Esophagus muscularis mucosa (tissue), 4 donors: ENCODE measurements at regions not wholly inside any gene's neighbourhood (a gene's known extent, or its start where the extent isn't known, plus 50 kb on each side); places are given as distances from the start of the nearest gene placed in this dataset.

Source experiments
- EP300 ChIP-seq: sonication (generic); formaldehyde crosslinking; IDR thresholded peaks from one replicate; pipeline ENCODE4 v1.6.1; 2017; ENCODE audit warnings: antibody characterized with exemption
- POLR2AphosphoS5 ChIP-seq, 2 donors: sonication (generic); formaldehyde crosslinking; IDR thresholded peaks; one replicate each; pipeline ENCODE4 v1.6.1; 2017; ENCODE audit warnings: antibody characterized with exemption in 2 of 2
- TF ChIP-seq, protein P1 (sequence below), 3 experiments: fragments of 200-600 bp in 2 of 3; fragments of 450-650 bp in 1 of 3; sonication (generic) in 2 of 3; IDR thresholded peaks; one replicate each; pipeline ENCODE4 v1.5.1; 2017 to 2019; ENCODE audit warnings: antibody characterized with exemption in 3 of 3, mild to moderate bottlenecking in 2 of 3, moderate library complexity in 1 of 3

- TF ChIP-seq POLR2AphosphoS5 (IDR thresholded peaks at IDR 0.05) (no peak), EP300 (no peak)
- TF ChIP-seq, protein P1, sequence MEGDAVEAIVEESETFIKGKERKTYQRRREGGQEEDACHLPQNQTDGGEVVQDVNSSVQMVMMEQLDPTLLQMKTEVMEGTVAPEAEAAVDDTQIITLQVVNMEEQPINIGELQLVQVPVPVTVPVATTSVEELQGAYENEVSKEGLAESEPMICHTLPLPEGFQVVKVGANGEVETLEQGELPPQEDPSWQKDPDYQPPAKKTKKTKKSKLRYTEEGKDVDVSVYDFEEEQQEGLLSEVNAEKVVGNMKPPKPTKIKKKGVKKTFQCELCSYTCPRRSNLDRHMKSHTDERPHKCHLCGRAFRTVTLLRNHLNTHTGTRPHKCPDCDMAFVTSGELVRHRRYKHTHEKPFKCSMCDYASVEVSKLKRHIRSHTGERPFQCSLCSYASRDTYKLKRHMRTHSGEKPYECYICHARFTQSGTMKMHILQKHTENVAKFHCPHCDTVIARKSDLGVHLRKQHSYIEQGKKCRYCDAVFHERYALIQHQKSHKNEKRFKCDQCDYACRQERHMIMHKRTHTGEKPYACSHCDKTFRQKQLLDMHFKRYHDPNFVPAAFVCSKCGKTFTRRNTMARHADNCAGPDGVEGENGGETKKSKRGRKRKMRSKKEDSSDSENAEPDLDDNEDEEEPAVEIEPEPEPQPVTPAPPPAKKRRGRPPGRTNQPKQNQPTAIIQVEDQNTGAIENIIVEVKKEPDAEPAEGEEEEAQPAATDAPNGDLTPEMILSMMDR (IDR thresholded peaks at IDR 0.05): no peak
These were observed 289.9 kb downstream of the RFC3 start for GRCh38 chr13:34107806-34108205.
